HEK293 (cell line): ENCODE measurements at regions not wholly inside any gene's neighbourhood (a gene's known extent, or its start where the extent isn't known, plus 50 kb on each side); places are given as distances from the start of the nearest gene placed in this dataset.

ENCODE experiments used
- CTCF ChIA-PET: fragments of 350-600 bp; formaldehyde crosslinking; extraction: SDS; loops from one replicate; lab custom pipeline; 2021; ENCODE audit warnings: antibody characterized with exemption; lab: Yijun Ruan, JAX
- POLR2A ChIA-PET: fragments of 300-600 bp; formaldehyde crosslinking; extraction: SDS; loops from one replicate; lab custom pipeline; 2020; ENCODE audit warnings: antibody characterized with exemption, inconsistent platforms; lab: Yijun Ruan, JAX
- H3K27ac ChIP-seq: fragments of 200-500 bp; sonication (Bioruptor generic); 2 replicates; pipeline ENCODE4 v1.5.1; 2014; ENCODE audit warnings: low read depth, low read length, control low read depth, inconsistent platforms; ENCODE audit errors: extremely low read depth
- H3K36me3 ChIP-seq, 2 experiments: fragments of 200-500 bp in 1 of 2; sonication (Bioruptor generic) in 1 of 2; 1 replicate in 1 of 2; 2 replicates in 1 of 2; pipeline ENCODE4 v1.5.1; 2014 to 2017; ENCODE audit warnings: inconsistent platforms in 2 of 2, low read length in 2 of 2; ENCODE audit not compliant: control insufficient read depth in 2 of 2, insufficient read depth in 1 of 2
- H3K4me1 ChIP-seq: fragments of 200-500 bp; sonication (Bioruptor generic); 2 replicates; pipeline ENCODE4 v1.5.1; 2014; ENCODE audit warnings: mild to moderate bottlenecking, low read length, inconsistent platforms; ENCODE audit not compliant: control insufficient read depth, insufficient read depth
- H3K4me3 ChIP-seq: 2 replicates; pipeline ENCODE4 v1.5.1; 2011; ENCODE audit warnings: low read depth, mild to moderate bottlenecking, control low read depth, low read length, moderate library complexity
- H3K9me3 ChIP-seq: fragments of 200-500 bp; sonication (Bioruptor generic); 2 replicates; pipeline ENCODE4 v1.5.1; 2014; ENCODE audit warnings: low read depth, low read length, inconsistent platforms; ENCODE audit not compliant: control insufficient read depth, insufficient read depth
- BCL11B ChIP-seq: fragments of 450-650 bp; formaldehyde crosslinking; IDR thresholded peaks from 2 replicates; pipeline ENCODE4 v1.5.1; 2016; ENCODE audit warnings: low read depth, missing biosample characterization, missing genetic modification characterization
- HIC1 ChIP-seq: fragments of 450-650 bp; formaldehyde crosslinking; IDR thresholded peaks from 2 replicates; pipeline ENCODE4 v1.5.1; 2016; ENCODE audit warnings: missing biosample characterization, missing genetic modification characterization
- PRDM6 ChIP-seq: fragments of 450-650 bp; formaldehyde crosslinking; IDR thresholded peaks from 2 replicates; pipeline ENCODE4 v1.5.1; 2017; ENCODE audit warnings: missing biosample characterization, missing genetic modification characterization
- YY1 ChIP-seq: fragments of 450-650 bp; formaldehyde crosslinking; IDR thresholded peaks from 2 replicates; pipeline ENCODE4 v1.5.1; 2018; ENCODE audit warnings: missing biosample characterization, missing genetic modification characterization
- ZBTB26 ChIP-seq: fragments of 450-650 bp; formaldehyde crosslinking; optimal IDR thresholded peaks from 2 replicates; pipeline ENCODE3; 2016; ENCODE audit warnings: missing biosample characterization, mild to moderate bottlenecking, missing genetic modification characterization
- ZFP69B ChIP-seq: fragments of 450-650 bp; formaldehyde crosslinking; IDR thresholded peaks from 2 replicates; pipeline ENCODE4 v1.5.1; 2016; ENCODE audit warnings: missing biosample characterization, missing genetic modification characterization
- ZIC2 ChIP-seq: fragments of 450-650 bp; formaldehyde crosslinking; IDR thresholded peaks from 2 replicates; pipeline ENCODE4 v1.5.1; 2016; ENCODE audit warnings: missing biosample characterization, missing genetic modification characterization
- ZNF112 ChIP-seq: fragments of 450-650 bp; formaldehyde crosslinking; IDR thresholded peaks from 2 replicates; pipeline ENCODE4 v1.5.0; 2017; ENCODE audit warnings: missing biosample characterization, missing genetic modification characterization
- ZNF155 ChIP-seq: fragments of 450-650 bp; formaldehyde crosslinking; IDR thresholded peaks from 2 replicates; pipeline ENCODE4 v1.5.1; 2016; ENCODE audit warnings: missing biosample characterization, missing genetic modification characterization
- ZNF157 ChIP-seq: fragments of 450-650 bp; formaldehyde crosslinking; IDR thresholded peaks from 2 replicates; pipeline ENCODE4 v1.5.1; 2016; ENCODE audit warnings: missing biosample characterization, missing genetic modification characterization
- ZNF23 ChIP-seq: fragments of 450-650 bp; formaldehyde crosslinking; IDR thresholded peaks from 2 replicates; pipeline ENCODE4 v1.5.1; 2016; ENCODE audit warnings: missing biosample characterization, missing genetic modification characterization, borderline replicate concordance
- ZNF324 ChIP-seq: fragments of 450-650 bp; formaldehyde crosslinking; IDR thresholded peaks from 2 replicates; pipeline ENCODE4 v1.5.1; 2016; ENCODE audit warnings: missing biosample characterization, missing genetic modification characterization
- ZNF391 ChIP-seq: fragments of 450-650 bp; formaldehyde crosslinking; IDR thresholded peaks from 2 replicates; pipeline ENCODE4 v1.5.1; 2016; ENCODE audit warnings: low read depth, missing biosample characterization, missing genetic modification characterization, borderline replicate concordance
- ZNF518A ChIP-seq: fragments of 450-650 bp; formaldehyde crosslinking; conservative IDR thresholded peaks from 2 replicates; pipeline ENCODE4 v1.5.1; 2016; ENCODE audit warnings: low read depth, missing biosample characterization, missing genetic modification characterization
- ZNF560 ChIP-seq: fragments of 450-650 bp; formaldehyde crosslinking; IDR thresholded peaks from 2 replicates; pipeline ENCODE4 v1.5.1; 2017; ENCODE audit warnings: missing biosample characterization, missing genetic modification characterization, borderline replicate concordance
- ZNF645 ChIP-seq: fragments of 450-650 bp; formaldehyde crosslinking; IDR thresholded peaks from 2 replicates; pipeline ENCODE4; 2016; ENCODE audit warnings: missing biosample characterization, missing genetic modification characterization

GRCh38 chr2:129252781-129253460, 726.5 kb upstream of the RAB6C start:
- ChIA-PET POLR2A (no interaction called here), CTCF (no interaction called here)
- H3K36me3 ChIP-seq, result no peaks in the 10 kb centered on the region
- no peak overlapping the region for H3K27ac ChIP-seq
- no peak overlapping the region for H3K4me3 ChIP-seq
- TF ChIP-seq ZFP69B (tag by site-specific recombination) (no peak), ZIC2 (no peak), ZNF157 (tag by site-specific recombination) (no peak), ZBTB26 (no peak), HIC1 (no peak), ZNF155 (tag by site-specific recombination) (no peak), PRDM6 (no peak), BCL11B (tag by site-specific recombination) (no peak), YY1 (no peak), ZNF391 (tag by site-specific recombination) (no peak), ZNF518A (tag by site-specific recombination) (no peak), ZNF324 (no peak), ZNF23 (tag by site-specific recombination) (no peak), ZNF560 (tag by site-specific recombination) (no peak), ZNF112 (tag by site-specific recombination) (no peak), ZNF645 (tag by site-specific recombination) (no peak)
- TF ChIP-seq, all 188 proteins: peak for 0
- H3K9me3 ChIP-seq, result no peaks in the 10 kb centered on the region
- no peaks in the 10 kb centered on the region for H3K4me1 ChIP-seq
